Endothelial cell of umbilical vein (primary cell): ENCODE measurements at regions not wholly inside any gene's neighbourhood (a gene's known extent, or its start where the extent isn't known, plus 50 kb on each side); places are given as distances from the start of the nearest gene placed in this dataset.

Experiments
- EZH2 ChIP-seq: IDR thresholded peaks from 2 replicates; pipeline ENCODE4 v1.6.1; 2012; ENCODE audit warnings: borderline replicate concordance, low read depth, mild to moderate bottlenecking, moderate library complexity, low read length, inconsistent platforms; ENCODE audit not compliant: severe bottlenecking
- FOS ChIP-seq: IDR thresholded peaks from 2 replicates; pipeline ENCODE4 v1.6.1; 2011; ENCODE audit warnings: mild to moderate bottlenecking, low read length, moderate library complexity, borderline replicate concordance; ENCODE audit not compliant: insufficient read depth
- JUN ChIP-seq: IDR thresholded peaks from 2 replicates; pipeline ENCODE4 v1.6.1; 2011; ENCODE audit warnings: borderline replicate concordance, low read depth; ENCODE audit not compliant: insufficient read length, insufficient read depth
- MYC ChIP-seq: IDR thresholded peaks from one replicate; pipeline ENCODE4 v1.6.1; 2011; ENCODE audit warnings: mild to moderate bottlenecking, low read depth, low read length
- POLR2A ChIP-seq: IDR thresholded peaks from 2 replicates; pipeline ENCODE4 v1.6.1; 2012; ENCODE audit warnings: low read depth, mild to moderate bottlenecking, control low read depth, low read length
- POLR2AphosphoS5 ChIP-seq: IDR thresholded peaks from 2 replicates; pipeline ENCODE4 v1.6.1; 2012; ENCODE audit warnings: low read depth, mild to moderate bottlenecking, control low read depth, low read length, moderate library complexity; ENCODE audit not compliant: insufficient read depth
- TF ChIP-seq, protein P1 (sequence below), 2 donors: IDR thresholded peaks; 1 replicate in 1 of 2; 2 replicates in 1 of 2; pipeline ENCODE4 v1.5.1; 2011; ENCODE audit warnings: low read length in 2 of 2, mild to moderate bottlenecking in 2 of 2, moderate library complexity in 2 of 2, control low read depth in 1 of 2, inconsistent platforms in 1 of 2, low read depth in 1 of 2; ENCODE audit not compliant: insufficient read depth in 1 of 2; ENCODE audit errors: extremely low read depth in 1 of 2
- TF ChIP-seq, protein P2 (sequence below): IDR thresholded peaks from 2 replicates; pipeline ENCODE4 v1.6.1; 2011; ENCODE audit not compliant: insufficient read depth, insufficient read length

DNA sequence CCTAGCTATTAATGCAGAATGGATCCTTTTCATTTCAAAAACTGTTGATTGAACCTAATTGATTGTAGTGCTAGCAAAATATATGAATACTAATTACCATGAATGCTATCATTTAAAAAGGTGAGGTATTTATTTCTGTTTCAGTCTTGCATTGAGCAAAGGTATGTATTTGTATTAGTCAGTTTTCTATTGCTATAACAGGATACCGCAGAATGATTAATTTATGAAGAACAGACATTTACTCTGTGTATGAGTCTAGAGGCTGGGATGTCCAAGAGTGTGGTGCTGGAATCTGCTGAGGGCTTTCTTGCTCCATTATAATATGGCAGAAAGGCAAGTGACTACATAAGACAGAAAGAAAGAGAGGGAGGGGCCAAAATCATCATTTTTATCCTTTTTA is 199.2 kb downstream of the KIF20B start:
- no peak for TF ChIP-seq POLR2A
- TF ChIP-seq, protein P1, sequence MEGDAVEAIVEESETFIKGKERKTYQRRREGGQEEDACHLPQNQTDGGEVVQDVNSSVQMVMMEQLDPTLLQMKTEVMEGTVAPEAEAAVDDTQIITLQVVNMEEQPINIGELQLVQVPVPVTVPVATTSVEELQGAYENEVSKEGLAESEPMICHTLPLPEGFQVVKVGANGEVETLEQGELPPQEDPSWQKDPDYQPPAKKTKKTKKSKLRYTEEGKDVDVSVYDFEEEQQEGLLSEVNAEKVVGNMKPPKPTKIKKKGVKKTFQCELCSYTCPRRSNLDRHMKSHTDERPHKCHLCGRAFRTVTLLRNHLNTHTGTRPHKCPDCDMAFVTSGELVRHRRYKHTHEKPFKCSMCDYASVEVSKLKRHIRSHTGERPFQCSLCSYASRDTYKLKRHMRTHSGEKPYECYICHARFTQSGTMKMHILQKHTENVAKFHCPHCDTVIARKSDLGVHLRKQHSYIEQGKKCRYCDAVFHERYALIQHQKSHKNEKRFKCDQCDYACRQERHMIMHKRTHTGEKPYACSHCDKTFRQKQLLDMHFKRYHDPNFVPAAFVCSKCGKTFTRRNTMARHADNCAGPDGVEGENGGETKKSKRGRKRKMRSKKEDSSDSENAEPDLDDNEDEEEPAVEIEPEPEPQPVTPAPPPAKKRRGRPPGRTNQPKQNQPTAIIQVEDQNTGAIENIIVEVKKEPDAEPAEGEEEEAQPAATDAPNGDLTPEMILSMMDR (IDR thresholded peaks at IDR 0.05; ENCODE audit: extremely low read depth in 1 of 2, insufficient read depth in 1 of 2, low read depth in 1 of 2, low read length in 2 of 2) = no peak
- no peak for TF ChIP-seq EZH2
- no peak for TF ChIP-seq MYC
- TF ChIP-seq JUN = no peak
- TF ChIP-seq POLR2AphosphoS5 = no peak
- TF ChIP-seq, protein P2, sequence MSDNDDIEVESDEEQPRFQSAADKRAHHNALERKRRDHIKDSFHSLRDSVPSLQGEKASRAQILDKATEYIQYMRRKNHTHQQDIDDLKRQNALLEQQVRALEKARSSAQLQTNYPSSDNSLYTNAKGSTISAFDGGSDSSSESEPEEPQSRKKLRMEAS = no peak
- no peak for TF ChIP-seq FOS
